HepG2 (cell line): ENCODE measurements at regions not wholly inside any gene's neighbourhood (a gene's known extent, or its start where the extent isn't known, plus 50 kb on each side); places are given as distances from the start of the nearest gene placed in this dataset.

ENCODE experiments used
- ARID2 ChIP-seq: sonication (generic); formaldehyde crosslinking; IDR thresholded peaks from 2 replicates; pipeline ENCODE4 v1.8.1; 2022; ENCODE audit warnings: mild to moderate bottlenecking, missing genetic modification reagents, borderline replicate concordance
- CAMTA2 ChIP-seq: sonication (generic); formaldehyde crosslinking; IDR thresholded peaks from 2 replicates; pipeline ENCODE4 v1.4.0; 2020; ENCODE audit warnings: mild to moderate bottlenecking, missing genetic modification reagents, borderline replicate concordance
- CCDC6 ChIP-seq: sonication (generic); formaldehyde crosslinking; IDR thresholded peaks from 2 replicates; pipeline ENCODE4 v1.8.1; 2022; ENCODE audit warnings: mild to moderate bottlenecking, missing genetic modification reagents, moderate library complexity
- DNMT1 ChIP-seq: sonication (generic); formaldehyde crosslinking; IDR thresholded peaks from 2 replicates; pipeline ENCODE4 v1.5.1; 2020; ENCODE audit warnings: mild to moderate bottlenecking, missing genetic modification reagents
- HNF4G ChIP-seq, 2 experiments: sonication (generic) in 1 of 2; formaldehyde crosslinking in 1 of 2; IDR thresholded peaks; 2 replicates each; pipeline versions ENCODE4 v1.4.0 to v1.6.1; 2011 to 2020; ENCODE audit warnings: borderline replicate concordance in 2 of 2, low read depth in 2 of 2, mild to moderate bottlenecking in 2 of 2, low read length in 1 of 2, missing genetic modification reagents in 1 of 2, moderate library complexity in 1 of 2
- KLF9 ChIP-seq: IDR thresholded peaks from 2 replicates; pipeline ENCODE4 v1.6.1; 2016; ENCODE audit warnings: low read depth
- MEIS1 ChIP-seq: sonication (generic); formaldehyde crosslinking; IDR thresholded peaks from 2 replicates; pipeline ENCODE4 v1.9.0; 2021; ENCODE audit warnings: mild to moderate bottlenecking, missing genetic modification reagents, moderate library complexity, borderline replicate concordance
- NCOR1 ChIP-seq: fragments of 200-600 bp; sonication (generic); IDR thresholded peaks from 2 replicates; pipeline ENCODE4 v1.7.0; 2017; ENCODE audit warnings: antibody characterized with exemption, low read length, borderline replicate concordance
- PHB2 ChIP-seq: fragments of 450-650 bp; IDR thresholded peaks from 2 replicates; pipeline ENCODE4 v1.6.1; 2018; ENCODE audit not compliant: partially characterized antibody
- SIX1 ChIP-seq: sonication (generic); formaldehyde crosslinking; IDR thresholded peaks from 2 replicates; pipeline ENCODE4 v1.4.0; 2020; ENCODE audit warnings: missing genetic modification reagents, borderline replicate concordance
- SMARCE1 ChIP-seq: fragments of 450-650 bp; IDR thresholded peaks from 2 replicates; pipeline ENCODE4 v1.6.1; 2017; ENCODE audit warnings: borderline replicate concordance
- SMC3 ChIP-seq: IDR thresholded peaks from 2 replicates; pipeline ENCODE4 v1.6.1; 2011; ENCODE audit warnings: low read length, improper control_type of control experiment
- SOX6 ChIP-seq, 2 experiments: fragments of 450-650 bp in 1 of 2; sonication (generic) in 1 of 2; formaldehyde crosslinking in 1 of 2; IDR thresholded peaks; 2 replicates each; pipeline versions ENCODE4 v1.4.0 to v1.6.1; 2017 to 2020; ENCODE audit warnings: antibody characterized with exemption in 1 of 2, mild to moderate bottlenecking in 1 of 2, missing genetic modification reagents in 1 of 2
- SP5 ChIP-seq: IDR thresholded peaks from 2 replicates; pipeline ENCODE4 v1.6.1; 2016; ENCODE audit warnings: low read depth, borderline replicate concordance
- YEATS2 ChIP-seq: sonication (generic); formaldehyde crosslinking; IDR thresholded peaks from 2 replicates; pipeline ENCODE4 v1.4.0; 2020; ENCODE audit warnings: missing genetic modification reagents, borderline replicate concordance
- ZBTB39 ChIP-seq: sonication (generic); formaldehyde crosslinking; IDR thresholded peaks from 2 replicates; pipeline ENCODE4 v1.5.0; 2020; ENCODE audit warnings: missing genetic modification reagents
- ZNF225 ChIP-seq: sonication (generic); formaldehyde crosslinking; IDR thresholded peaks from 2 replicates; pipeline ENCODE4 v1.4.0; 2020; ENCODE audit warnings: mild to moderate bottlenecking, missing genetic modification reagents
- ZNF558 ChIP-seq: sonication (generic); formaldehyde crosslinking; IDR thresholded peaks from 2 replicates; pipeline ENCODE4 v1.9.0; 2022; ENCODE audit warnings: mild to moderate bottlenecking, missing genetic modification reagents, borderline replicate concordance
- ZSCAN5A ChIP-seq: sonication (generic); formaldehyde crosslinking; IDR thresholded peaks from 2 replicates; pipeline ENCODE4 v1.8.0; 2022; ENCODE audit warnings: mild to moderate bottlenecking, missing genetic modification reagents, borderline replicate concordance
- TF ChIP-seq, protein P1 (sequence below), 2 experiments: IDR thresholded peaks; 2 replicates each; pipeline ENCODE4 v1.6.1; 2011 to 2012; ENCODE audit warnings: low read length in 2 of 2, borderline replicate concordance in 1 of 2, low read depth in 1 of 2, mild to moderate bottlenecking in 1 of 2, moderate library complexity in 1 of 2

GRCh38 chr20:50308513-50309279 is 118.1 kb downstream of the CEBPB start (continued):
- TF ChIP-seq KLF9 (CRISPR knock-in tag) (peak; percentile 21; the same call in 1 of the 2 replicates), HNF4G (IDR thresholded peaks at IDR 0.05; ENCODE audit: borderline replicate concordance, low read depth, low read length) (no peak), HNF4G (CRISPR knock-in tag; IDR thresholded peaks at IDR 0.05; ENCODE audit: borderline replicate concordance, low read depth) (0 out of 2 replicates have a peak, but pooled peaks have one; percentile 13), CCDC6 (CRISPR knock-in tag) (no peak), SMARCE1 (no peak), CAMTA2 (CRISPR knock-in tag) (0 out of 2 replicates have a peak, but pooled peaks have one; percentile 78), PHB2 (no peak), SMC3 (no peak; the same call in 1 of the 2 replicates), MEIS1 (CRISPR knock-in tag) (peak; percentile 66), YEATS2 (CRISPR knock-in tag) (peak; percentile 80), ZBTB39 (CRISPR knock-in tag) (no peak), SOX6 (IDR thresholded peaks at IDR 0.05) (no peak), SOX6 (CRISPR knock-in tag; IDR thresholded peaks at IDR 0.05) (peak; percentile 76), NCOR1 (peak; percentile 30; the same call in 1 of the 2 replicates), DNMT1 (no peak), ZSCAN5A (no peak), SIX1 (CRISPR knock-in tag) (peak; percentile 37; the same call in 1 of the 2 replicates), ZNF225 (CRISPR knock-in tag) (no peak; the same call in 1 of the 2 replicates), ARID2 (CRISPR knock-in tag) (no peak), SP5 (CRISPR knock-in tag) (peak; percentile 44), ZNF558 (CRISPR knock-in tag) (peak; percentile 58; the same call in 1 of the 2 replicates)
- TF ChIP-seq, protein P1, sequence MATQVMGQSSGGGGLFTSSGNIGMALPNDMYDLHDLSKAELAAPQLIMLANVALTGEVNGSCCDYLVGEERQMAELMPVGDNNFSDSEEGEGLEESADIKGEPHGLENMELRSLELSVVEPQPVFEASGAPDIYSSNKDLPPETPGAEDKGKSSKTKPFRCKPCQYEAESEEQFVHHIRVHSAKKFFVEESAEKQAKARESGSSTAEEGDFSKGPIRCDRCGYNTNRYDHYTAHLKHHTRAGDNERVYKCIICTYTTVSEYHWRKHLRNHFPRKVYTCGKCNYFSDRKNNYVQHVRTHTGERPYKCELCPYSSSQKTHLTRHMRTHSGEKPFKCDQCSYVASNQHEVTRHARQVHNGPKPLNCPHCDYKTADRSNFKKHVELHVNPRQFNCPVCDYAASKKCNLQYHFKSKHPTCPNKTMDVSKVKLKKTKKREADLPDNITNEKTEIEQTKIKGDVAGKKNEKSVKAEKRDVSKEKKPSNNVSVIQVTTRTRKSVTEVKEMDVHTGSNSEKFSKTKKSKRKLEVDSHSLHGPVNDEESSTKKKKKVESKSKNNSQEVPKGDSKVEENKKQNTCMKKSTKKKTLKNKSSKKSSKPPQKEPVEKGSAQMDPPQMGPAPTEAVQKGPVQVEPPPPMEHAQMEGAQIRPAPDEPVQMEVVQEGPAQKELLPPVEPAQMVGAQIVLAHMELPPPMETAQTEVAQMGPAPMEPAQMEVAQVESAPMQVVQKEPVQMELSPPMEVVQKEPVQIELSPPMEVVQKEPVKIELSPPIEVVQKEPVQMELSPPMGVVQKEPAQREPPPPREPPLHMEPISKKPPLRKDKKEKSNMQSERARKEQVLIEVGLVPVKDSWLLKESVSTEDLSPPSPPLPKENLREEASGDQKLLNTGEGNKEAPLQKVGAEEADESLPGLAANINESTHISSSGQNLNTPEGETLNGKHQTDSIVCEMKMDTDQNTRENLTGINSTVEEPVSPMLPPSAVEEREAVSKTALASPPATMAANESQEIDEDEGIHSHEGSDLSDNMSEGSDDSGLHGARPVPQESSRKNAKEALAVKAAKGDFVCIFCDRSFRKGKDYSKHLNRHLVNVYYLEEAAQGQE (IDR thresholded peaks at IDR 0.05; ENCODE audit: borderline replicate concordance in 1 of 2, low read depth in 1 of 2, low read length in 2 of 2) = peak in 1 of 2 experiments; percentile 47; a peak in 1 of 4 replicates
